Tibial artery (tissue), 4 donors: ENCODE measurements at regions not wholly inside any gene's neighbourhood (a gene's known extent, or its start where the extent isn't known, plus 50 kb on each side); places are given as distances from the start of the nearest gene placed in this dataset.

ENCODE experiments used
- DNase-seq, 2 donors: peaks; one replicate each; pipeline ENCODE4 v3.0.0-alpha.2; 2019
- H3K27ac ChIP-seq, 2 donors: fragments of 200-600 bp; sonication (generic) in 1 of 2; 1 replicate in 1 of 2; 2 replicates in 1 of 2; pipeline ENCODE4 v1.5.1; 2018 to 2019; ENCODE audit warnings: mild to moderate bottlenecking in 1 of 2
- H3K27me3 ChIP-seq, 2 donors: fragments of 200-600 bp; sonication (generic) in 1 of 2; one replicate each; pipeline versions ENCODE4 v1.5.1 to v1.6.0; 2016 to 2019
- H3K36me3 ChIP-seq, 3 donors: fragments of 200-600 bp; sonication (generic) in 2 of 3; one replicate each; pipeline ENCODE4 v1.5.1; 2016 to 2019; ENCODE audit warnings: mild to moderate bottlenecking in 2 of 3
- H3K4me1 ChIP-seq, 4 donors: fragments of 200-600 bp; sonication (generic) in 2 of 4; 1 replicate in 3 of 4; 2 replicates in 1 of 4; pipeline ENCODE4 v1.5.1; 2016 to 2019
- H3K4me3 ChIP-seq, 2 donors: fragments of 200-600 bp; sonication (generic) in 1 of 2; 1 replicate in 1 of 2; 2 replicates in 1 of 2; pipeline ENCODE4 v1.5.1; 2018 to 2019; ENCODE audit warnings: mild to moderate bottlenecking in 2 of 2
- H3K9me3 ChIP-seq, 3 donors: fragments of 200-600 bp; sonication (generic) in 1 of 3; one replicate each; pipeline ENCODE4 v1.5.1; 2016 to 2019
- CTCF ChIP-seq, 2 experiments: fragments of 200-600 bp in 1 of 2; fragments of 450-650 bp in 1 of 2; IDR thresholded peaks; one replicate each; pipeline ENCODE4 v1.5.1; 2017 to 2019; ENCODE audit warnings: antibody characterized with exemption in 2 of 2, mild to moderate bottlenecking in 1 of 2, moderate library complexity in 1 of 2
- intact Hi-C: fragments of 100-400 bp; cut with DNase I; formaldehyde crosslinking; loops from one replicate; pipeline ENCODE4 v1.15.0; 2023; ENCODE audit warnings: low total_unique reads

- DNase-seq = no peak
- H3K27me3 ChIP-seq = no peaks in the 10 kb centered on the region
- no peak overlapping the region for H3K27ac ChIP-seq
- no peaks in the 10 kb centered on the region for H3K36me3 ChIP-seq
- intact Hi-C loops = no loop called here
- H3K4me1 ChIP-seq = no peaks in the 10 kb centered on the region
- no peak for TF ChIP-seq CTCF (IDR thresholded peaks at IDR 0.05)
- no peak overlapping the region for H3K4me3 ChIP-seq
- H3K9me3 ChIP-seq = no peaks in the 10 kb centered on the region
Measured at GRCh38 chr18:61086657-61087056, 246.6 kb upstream of the CDH20 start.

GRCh38 chr18:61091379-61091778 lies 241.9 kb upstream of the CDH20 start:
- Histone ChIP-seq H3K27me3 (no peaks in the 10 kb centered on the region), H3K4me1 (no peaks in the 10 kb centered on the region), H3K4me3 (no peak overlapping the region), H3K36me3 (no peaks in the 10 kb centered on the region), H3K9me3 (no peaks in the 10 kb centered on the region), H3K27ac (no peak overlapping the region)
- DNase-seq = no peak
- intact Hi-C loops = no loop called here
- TF ChIP-seq CTCF (IDR thresholded peaks at IDR 0.05) = no peak

- intact Hi-C loops = no loop called here
- Histone ChIP-seq H3K36me3 (no peaks in the 10 kb centered on the region), H3K4me1 (no peaks in the 10 kb centered on the region), H3K27ac (no peak overlapping the region), H3K9me3 (no peaks in the 10 kb centered on the region), H3K27me3 (no peaks in the 10 kb centered on the region), H3K4me3 (no peak overlapping the region)
- no peak for TF ChIP-seq CTCF (IDR thresholded peaks at IDR 0.05)
- DNase-seq = no peak
Measured at GRCh38 chr18:61093965-61094364, 239.3 kb upstream of the CDH20 start.

GRCh38 chr18:61096226-61096625 lies 237.0 kb upstream of the CDH20 start:
- no peak for TF ChIP-seq CTCF (IDR thresholded peaks at IDR 0.05)
- no peaks in the 10 kb centered on the region for H3K27me3 ChIP-seq
- DNase-seq = no peak
- H3K9me3 ChIP-seq = no peaks in the 10 kb centered on the region
- no peaks in the 10 kb centered on the region for H3K36me3 ChIP-seq
- no peaks in the 10 kb centered on the region for H3K4me1 ChIP-seq
- H3K4me3 ChIP-seq = no peak overlapping the region
- H3K27ac ChIP-seq = no peak overlapping the region
- intact Hi-C loops = no loop called here

- DNase-seq = no peak
- H3K27ac ChIP-seq = no peak overlapping the region
- intact Hi-C loops = no loop called here
Measured at GRCh38 chr18:61107113-61107512, 226.1 kb upstream of the CDH20 start.

More at GRCh38 chr18:61107113-61107512, 226.1 kb upstream of the CDH20 start:
- TF ChIP-seq CTCF (IDR thresholded peaks at IDR 0.05) = no peak
- no peaks in the 10 kb centered on the region for H3K36me3 ChIP-seq
- H3K27me3 ChIP-seq = no peaks in the 10 kb centered on the region
- no peaks in the 10 kb centered on the region for H3K9me3 ChIP-seq
- no peaks in the 10 kb centered on the region for H3K4me1 ChIP-seq
- H3K4me3 ChIP-seq = no peak overlapping the region
